Stomach (tissue), 8 donors: ENCODE measurements at regions not wholly inside any gene's neighbourhood (a gene's known extent, or its start where the extent isn't known, plus 50 kb on each side); places are given as distances from the start of the nearest gene placed in this dataset.

ENCODE experiments used
- DNase-seq, 2 donors: peaks; one replicate each; pipeline versions ENCODE4 v3.0.0 to v3.0.0-alpha.2; 2013 to 2019
- H3K27ac ChIP-seq, 5 donors: fragments of 200-600 bp in 4 of 5; sonication (generic) in 4 of 5; one replicate each; pipeline ENCODE4 v1.5.1; 2013 to 2019; ENCODE audit warnings: mild to moderate bottlenecking in 1 of 5, moderate library complexity in 1 of 5
- H3K27me3 ChIP-seq, 3 donors: fragments of 200-600 bp; sonication (generic); one replicate each; pipeline ENCODE4 v1.5.1; 2017 to 2019; ENCODE audit warnings: mixed run types in 1 of 3
- H3K36me3 ChIP-seq, 4 donors: fragments of 200-600 bp; sonication (generic); 1 replicate in 3 of 4; 2 replicates in 1 of 4; pipeline ENCODE4 v1.5.1; 2016 to 2019
- H3K4me1 ChIP-seq, 4 donors: fragments of 200-600 bp; sonication (generic); one replicate each; pipeline ENCODE4 v1.5.1; 2016 to 2019
- H3K4me3 ChIP-seq, 4 donors: fragments of 200-600 bp; sonication (generic) in 3 of 4; one replicate each; pipeline ENCODE4 v1.5.1; 2016 to 2019; ENCODE audit warnings: mild to moderate bottlenecking in 1 of 4
- H3K9me3 ChIP-seq, 4 donors: fragments of 200-600 bp; sonication (generic); one replicate each; pipeline ENCODE4 v1.5.1; 2016 to 2019
- EP300 ChIP-seq: sonication (generic); formaldehyde crosslinking; IDR thresholded peaks from one replicate; pipeline ENCODE4 v1.6.1; 2017; ENCODE audit warnings: antibody characterized with exemption
- POLR2A ChIP-seq, 4 donors: fragments of 450-650 bp; IDR thresholded peaks; one replicate each; pipeline ENCODE4 v1.6.1; 2016; ENCODE audit warnings: antibody characterized with exemption in 4 of 4, control low read depth in 2 of 4, mild to moderate bottlenecking in 1 of 4, moderate library complexity in 1 of 4
- POLR2AphosphoS5 ChIP-seq, 3 donors: sonication (generic); formaldehyde crosslinking; IDR thresholded peaks; one replicate each; pipeline ENCODE4 v1.6.1; 2016; ENCODE audit warnings: antibody characterized with exemption in 3 of 3
- WGBS, 5 donors: extraction: QIAGEN DNeasy Blood & Tissue Kit in 3 of 5; methylation state at CpG; one replicate each; pipeline versions ENCODE4 v1.1.5 to v1.1.7; 2013 to 2018; 5-methylcytosine and 5-hydroxymethylcytosine counted together
- intact Hi-C: fragments of 100-400 bp; cut with DNase I; formaldehyde crosslinking; loops from one replicate; pipeline ENCODE4 v1.15.1; 2023; ENCODE audit warnings: low total_unique reads
- TF ChIP-seq, protein P1 (sequence below), 7 experiments: fragments of 450-650 bp in 4 of 7; fragments of 200-600 bp in 3 of 7; sonication (generic) in 3 of 7; IDR thresholded peaks; one replicate each; pipeline ENCODE4 v1.5.1; 2016 to 2019; ENCODE audit warnings: antibody characterized with exemption in 7 of 7, control low read depth in 2 of 7, mild to moderate bottlenecking in 1 of 7
- donor health status: healthy with polysubstance abuse.
- donor health status: Bipolar disorder and iron deficiency.
- donor health status: healthy.

DNA sequence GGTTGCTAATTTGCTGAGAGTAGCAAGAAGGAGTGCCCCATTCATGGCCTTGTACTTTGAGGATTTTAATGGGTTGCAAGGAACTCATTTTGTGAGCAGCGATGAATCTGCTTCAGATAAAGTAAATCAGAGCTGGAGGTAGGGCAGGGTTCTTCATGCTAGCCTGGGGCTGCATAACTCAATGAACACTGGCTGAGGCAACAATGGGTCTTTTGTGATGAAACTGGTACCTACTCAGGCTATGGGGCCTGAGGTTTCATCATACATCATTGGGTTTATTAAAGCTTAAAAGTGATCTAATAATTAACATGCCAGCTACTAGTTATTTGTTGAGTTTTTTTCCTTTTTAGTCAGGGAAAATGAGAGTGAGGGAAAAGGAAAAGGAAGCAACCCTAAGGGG lies 106.9 kb downstream of the FAM50B start:
- Histone ChIP-seq H3K36me3 (no peaks in the 10 kb centered on the region), H3K4me1 (no peaks in the 10 kb centered on the region), H3K27me3 (peaks cover 0 to 2% (median 0%) of the 10 kb centered on the region in 3 donors), H3K9me3 (no peaks in the 10 kb centered on the region), H3K27ac (no peak overlapping the region), H3K4me3 (no peak overlapping the region)
- intact Hi-C loops: no loop called here
- TF ChIP-seq, protein P1, sequence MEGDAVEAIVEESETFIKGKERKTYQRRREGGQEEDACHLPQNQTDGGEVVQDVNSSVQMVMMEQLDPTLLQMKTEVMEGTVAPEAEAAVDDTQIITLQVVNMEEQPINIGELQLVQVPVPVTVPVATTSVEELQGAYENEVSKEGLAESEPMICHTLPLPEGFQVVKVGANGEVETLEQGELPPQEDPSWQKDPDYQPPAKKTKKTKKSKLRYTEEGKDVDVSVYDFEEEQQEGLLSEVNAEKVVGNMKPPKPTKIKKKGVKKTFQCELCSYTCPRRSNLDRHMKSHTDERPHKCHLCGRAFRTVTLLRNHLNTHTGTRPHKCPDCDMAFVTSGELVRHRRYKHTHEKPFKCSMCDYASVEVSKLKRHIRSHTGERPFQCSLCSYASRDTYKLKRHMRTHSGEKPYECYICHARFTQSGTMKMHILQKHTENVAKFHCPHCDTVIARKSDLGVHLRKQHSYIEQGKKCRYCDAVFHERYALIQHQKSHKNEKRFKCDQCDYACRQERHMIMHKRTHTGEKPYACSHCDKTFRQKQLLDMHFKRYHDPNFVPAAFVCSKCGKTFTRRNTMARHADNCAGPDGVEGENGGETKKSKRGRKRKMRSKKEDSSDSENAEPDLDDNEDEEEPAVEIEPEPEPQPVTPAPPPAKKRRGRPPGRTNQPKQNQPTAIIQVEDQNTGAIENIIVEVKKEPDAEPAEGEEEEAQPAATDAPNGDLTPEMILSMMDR (IDR thresholded peaks at IDR 0.05): no peak
- no peak for TF ChIP-seq EP300
- no peak for TF ChIP-seq POLR2A (IDR thresholded peaks at IDR 0.05)
- no peak for TF ChIP-seq POLR2AphosphoS5 (IDR thresholded peaks at IDR 0.05)
- peak in 1 of 2 donors; percentile 29 for DNase-seq
- 89 to 100% (median 95%) methylated on average over 1 of the region's 1 CpG for whole genome bisulfite sequencing, 5 donors

DNA sequence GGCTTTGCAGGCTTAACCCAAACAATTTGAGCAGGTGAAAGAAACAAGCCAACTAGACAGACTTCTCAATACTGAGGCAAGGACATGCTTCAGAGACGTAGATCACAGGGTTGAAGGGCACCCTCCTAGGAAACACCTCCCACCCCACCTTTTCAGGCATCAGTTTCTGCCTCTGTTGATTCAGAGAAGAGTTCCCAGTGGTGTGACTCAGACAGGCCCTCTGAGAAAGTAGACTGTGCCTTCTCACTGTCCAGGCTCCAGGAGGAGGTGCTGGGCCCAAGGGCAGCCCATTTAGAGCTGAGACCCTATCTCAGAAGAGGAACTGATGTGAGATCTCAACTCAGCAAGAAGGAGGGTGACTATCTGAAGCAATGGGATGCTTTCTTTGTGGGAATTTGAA lies 108.1 kb downstream of the FAM50B start:
- no peaks in the 10 kb centered on the region for H3K36me3 ChIP-seq
- TF ChIP-seq POLR2AphosphoS5 (IDR thresholded peaks at IDR 0.05): no peak
- TF ChIP-seq, protein P1 (IDR thresholded peaks at IDR 0.05): no peak
- TF ChIP-seq EP300: no peak
- TF ChIP-seq POLR2A (IDR thresholded peaks at IDR 0.05): no peak
- WGBS, 5 donors: 0 to 88% (median 82%) methylated on average over 1 of the region's 1 CpG
- no peaks in the 10 kb centered on the region for H3K4me1 ChIP-seq
- H3K4me3 ChIP-seq: no peak overlapping the region
- intact Hi-C loops: no loop called here
- H3K27ac ChIP-seq: no peak overlapping the region
- no peaks in the 10 kb centered on the region for H3K27me3 ChIP-seq
- H3K9me3 ChIP-seq: no peaks in the 10 kb centered on the region
- no peak for DNase-seq

DNA sequence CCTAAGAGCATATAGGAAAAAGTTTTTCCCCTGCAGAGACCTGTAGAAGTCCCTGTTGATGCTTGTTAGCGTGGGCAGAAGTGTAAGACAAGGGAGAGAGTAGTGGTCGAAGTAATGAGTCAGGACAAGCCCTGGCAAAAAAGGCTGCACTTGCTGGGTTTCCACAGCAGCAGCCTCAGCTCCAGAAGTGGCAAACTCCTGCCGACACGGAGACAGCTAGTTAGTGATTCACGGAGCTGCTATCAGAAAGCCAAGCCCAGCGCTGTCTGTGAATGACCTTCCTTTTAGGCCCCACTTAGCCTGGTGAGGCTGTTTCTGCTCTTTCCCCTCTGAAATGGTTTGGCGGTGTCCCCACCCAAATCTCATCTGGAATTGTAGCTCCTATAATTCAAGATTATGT lies 109.1 kb downstream of the FAM50B start:
- TF ChIP-seq EP300: no peak
- TF ChIP-seq POLR2A (IDR thresholded peaks at IDR 0.05): no peak
- TF ChIP-seq POLR2AphosphoS5 (IDR thresholded peaks at IDR 0.05): no peak
- TF ChIP-seq, protein P1 (IDR thresholded peaks at IDR 0.05): no peak
- DNase-seq: no peak
- Histone ChIP-seq H3K4me1 (no peaks in the 10 kb centered on the region), H3K27ac (no peak overlapping the region), H3K9me3 (no peaks in the 10 kb centered on the region), H3K36me3 (no peaks in the 10 kb centered on the region), H3K27me3 (no peaks in the 10 kb centered on the region), H3K4me3 (no peak overlapping the region)
- WGBS, 5 donors: 86 to 95% (median 91%) methylated on average over 7 of the region's 7 CpGs
- intact Hi-C loops: no loop called here

DNA sequence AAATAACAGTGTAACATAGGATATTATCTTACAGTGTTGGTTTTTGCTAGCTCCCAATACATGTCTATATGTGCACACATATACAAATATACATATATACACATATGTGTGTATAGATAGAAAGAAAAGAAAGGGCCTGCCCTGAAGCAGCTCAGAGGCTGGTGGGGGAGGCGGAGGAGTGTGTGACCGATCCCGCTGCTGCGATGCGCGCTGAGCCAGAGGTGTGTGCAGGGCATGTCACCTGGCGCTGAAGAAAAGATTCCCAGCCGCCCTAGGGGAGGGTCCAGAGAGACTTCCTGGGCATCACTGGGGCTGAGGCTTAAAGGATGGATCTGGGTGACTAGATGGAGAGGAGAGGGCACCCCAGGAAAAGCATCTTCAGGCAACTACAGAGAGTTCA lies 110.2 kb downstream of the FAM50B start:
- intact Hi-C loops: no loop called here
- Histone ChIP-seq H3K36me3 (no peaks in the 10 kb centered on the region), H3K27me3 (no peaks in the 10 kb centered on the region), H3K4me1 (no peaks in the 10 kb centered on the region), H3K9me3 (no peaks in the 10 kb centered on the region), H3K27ac (no peak overlapping the region), H3K4me3 (no peak overlapping the region)
- WGBS, 5 donors: 91 to 95% (median 93%) methylated on average over 8 of the region's 8 CpGs
- no peak for TF ChIP-seq POLR2A (IDR thresholded peaks at IDR 0.05)
- TF ChIP-seq, protein P1 (IDR thresholded peaks at IDR 0.05): no peak
- no peak for TF ChIP-seq POLR2AphosphoS5 (IDR thresholded peaks at IDR 0.05)
- TF ChIP-seq EP300: no peak
- no peak for DNase-seq
